BE2C (cell line): ENCODE measurements at regions not wholly inside any gene's neighbourhood (a gene's known extent, or its start where the extent isn't known, plus 50 kb on each side); places are given as distances from the start of the nearest gene placed in this dataset.

Source experiments
- DNase-seq: peaks from one replicate; pipeline ENCODE4 v3.0.0-alpha.2; 2020
- H3K27me3 ChIP-seq: fragments of 250-450 bp; sonication (Bioruptor Pico); 2 replicates; pipeline ENCODE4 v1.5.1; 2020; ENCODE audit warnings: mild to moderate bottlenecking
- H3K36me3 ChIP-seq: fragments of 250-450 bp; sonication (Bioruptor Pico); 2 replicates; pipeline ENCODE4 v1.5.1; 2020; ENCODE audit warnings: mild to moderate bottlenecking
- H3K4me1 ChIP-seq: fragments of 250-450 bp; sonication (Bioruptor Pico); 2 replicates; pipeline ENCODE4 v1.5.1; 2020
- H3K4me3 ChIP-seq: 2 replicates; pipeline ENCODE4 v1.5.1; 2011; ENCODE audit warnings: low read depth, low read length
- H3K9me3 ChIP-seq: fragments of 250-450 bp; sonication (Bioruptor Pico); 2 replicates; pipeline ENCODE4 v1.5.1; 2020
- CTCF ChIP-seq: IDR thresholded peaks from 2 replicates; pipeline ENCODE4 v1.5.1; 2012; ENCODE audit warnings: mild to moderate bottlenecking, low read depth, low read length

DNA sequence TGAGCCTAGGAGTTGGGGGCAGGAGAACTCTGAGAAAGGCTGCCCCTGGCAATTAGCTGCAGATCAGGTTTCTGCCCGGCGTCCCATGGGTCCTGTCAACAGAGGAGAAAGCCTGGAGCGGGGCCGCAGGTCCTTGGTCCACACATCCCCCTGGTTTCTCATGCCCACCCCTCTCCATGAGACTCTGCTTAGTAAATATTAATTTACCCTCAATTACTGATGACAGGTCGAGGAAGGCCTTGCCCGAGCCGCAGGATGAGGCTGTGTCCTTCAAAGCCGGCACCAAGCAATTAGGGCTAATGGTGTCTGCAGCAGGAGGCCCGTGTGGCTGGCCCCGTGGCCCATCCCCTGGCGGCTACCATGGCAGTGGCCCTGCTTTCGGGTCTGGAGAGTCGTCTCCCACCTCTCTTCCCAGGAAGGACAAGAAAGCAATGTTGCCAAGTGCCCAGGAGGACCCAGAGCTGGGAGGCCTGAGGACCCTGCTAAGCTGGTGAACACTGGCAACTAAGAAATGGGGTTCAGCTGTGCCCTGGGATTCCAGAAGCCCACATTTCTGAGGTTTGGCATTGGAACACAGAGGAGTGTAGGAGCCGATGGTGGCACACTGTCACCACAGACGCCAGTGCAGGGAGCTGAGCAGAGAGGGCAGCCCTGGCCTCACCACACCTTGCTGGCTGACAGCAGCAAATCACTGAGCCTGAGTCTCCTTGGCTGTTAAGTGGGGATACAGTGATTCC is 114.6 kb downstream of the CPZ start:
- no peaks in the 10 kb centered on the region for H3K27me3 ChIP-seq
- H3K9me3 ChIP-seq = no peaks in the 10 kb centered on the region
- peak; percentile 73 for DNase-seq
- no peaks in the 10 kb centered on the region for H3K36me3 ChIP-seq
- no peak overlapping the region for H3K4me3 ChIP-seq
- TF ChIP-seq CTCF = no peak
- peaks cover 37% of the 10 kb centered on the region for H3K4me1 ChIP-seq

GRCh38 chr4:8706216-8707044 is 113.9 kb downstream of the CPZ start:
- Histone ChIP-seq H3K36me3 (no peaks in the 10 kb centered on the region), H3K27me3 (no peaks in the 10 kb centered on the region), H3K4me1 (peaks cover 37% of the 10 kb centered on the region), H3K4me3 (no peak overlapping the region), H3K9me3 (no peaks in the 10 kb centered on the region)
- TF ChIP-seq CTCF = no peak
- no peak for DNase-seq

- Histone ChIP-seq H3K9me3 (no peaks in the 10 kb centered on the region), H3K36me3 (no peaks in the 10 kb centered on the region), H3K4me1 (peaks cover 37% of the 10 kb centered on the region), H3K27me3 (no peaks in the 10 kb centered on the region), H3K4me3 (no peak overlapping the region; the same call in 1 of the 2 replicates)
- peak; percentile 17; the same call in 1 of the 2 replicates for TF ChIP-seq CTCF
- DNase-seq = peak; percentile 90
These were observed 112.9 kb downstream of the CPZ start for GRCh38 chr4:8705161-8706145.

GRCh38 chr4:8704632-8705031 is 112.1 kb downstream of the CPZ start:
- peak; percentile 50 for DNase-seq
- peaks cover 37% of the 10 kb centered on the region for H3K4me1 ChIP-seq
- H3K9me3 ChIP-seq = no peaks in the 10 kb centered on the region
- H3K4me3 ChIP-seq = no peak overlapping the region; the same call in 1 of the 2 replicates
- TF ChIP-seq CTCF = no peak
- H3K36me3 ChIP-seq = no peaks in the 10 kb centered on the region
- no peaks in the 10 kb centered on the region for H3K27me3 ChIP-seq

- no peaks in the 10 kb centered on the region for H3K27me3 ChIP-seq
- no peak for TF ChIP-seq CTCF
- H3K9me3 ChIP-seq = no peaks in the 10 kb centered on the region
- H3K4me3 ChIP-seq = no peak overlapping the region
- peak; percentile 6 for DNase-seq
- H3K36me3 ChIP-seq = no peaks in the 10 kb centered on the region
- peaks cover 37% of the 10 kb centered on the region for H3K4me1 ChIP-seq
These were observed 111.4 kb downstream of the CPZ start for GRCh38 chr4:8703857-8704495.
